GM12873 (cell line): ENCODE measurements at regions not wholly inside any gene's neighbourhood (a gene's known extent, or its start where the extent isn't known, plus 50 kb on each side); places are given as distances from the start of the nearest gene placed in this dataset.

Experiments used
- TF ChIP-seq, protein P1 (sequence below): IDR thresholded peaks from 2 replicates; pipeline ENCODE4 v1.5.1; 2012; ENCODE audit warnings: low read depth, mild to moderate bottlenecking, moderate library complexity, low read length, control low read depth; ENCODE audit not compliant: insufficient read depth; ENCODE audit errors: missing control alignments

GRCh38 chr18:77657651-77658298 is 408.1 kb downstream of the GALR1 start:
- TF ChIP-seq, protein P1, sequence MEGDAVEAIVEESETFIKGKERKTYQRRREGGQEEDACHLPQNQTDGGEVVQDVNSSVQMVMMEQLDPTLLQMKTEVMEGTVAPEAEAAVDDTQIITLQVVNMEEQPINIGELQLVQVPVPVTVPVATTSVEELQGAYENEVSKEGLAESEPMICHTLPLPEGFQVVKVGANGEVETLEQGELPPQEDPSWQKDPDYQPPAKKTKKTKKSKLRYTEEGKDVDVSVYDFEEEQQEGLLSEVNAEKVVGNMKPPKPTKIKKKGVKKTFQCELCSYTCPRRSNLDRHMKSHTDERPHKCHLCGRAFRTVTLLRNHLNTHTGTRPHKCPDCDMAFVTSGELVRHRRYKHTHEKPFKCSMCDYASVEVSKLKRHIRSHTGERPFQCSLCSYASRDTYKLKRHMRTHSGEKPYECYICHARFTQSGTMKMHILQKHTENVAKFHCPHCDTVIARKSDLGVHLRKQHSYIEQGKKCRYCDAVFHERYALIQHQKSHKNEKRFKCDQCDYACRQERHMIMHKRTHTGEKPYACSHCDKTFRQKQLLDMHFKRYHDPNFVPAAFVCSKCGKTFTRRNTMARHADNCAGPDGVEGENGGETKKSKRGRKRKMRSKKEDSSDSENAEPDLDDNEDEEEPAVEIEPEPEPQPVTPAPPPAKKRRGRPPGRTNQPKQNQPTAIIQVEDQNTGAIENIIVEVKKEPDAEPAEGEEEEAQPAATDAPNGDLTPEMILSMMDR, result no peak

DNA sequence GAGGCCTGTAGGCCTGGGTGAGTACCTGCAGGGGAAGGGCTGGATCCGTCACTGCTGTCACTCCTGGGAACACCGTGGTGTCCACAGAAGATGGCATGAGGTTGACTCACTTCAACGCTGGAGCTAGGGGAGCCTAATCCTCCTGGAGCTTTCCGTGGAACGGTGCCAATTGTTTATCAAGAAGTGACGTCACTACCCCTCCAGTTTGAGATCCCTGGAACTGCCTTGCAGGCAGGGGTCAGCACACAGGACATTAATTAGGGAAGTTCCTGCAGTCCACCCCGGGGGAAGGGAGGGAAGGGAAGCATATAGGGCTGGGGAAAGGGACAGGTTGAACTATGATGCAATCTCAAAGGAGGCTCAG is 408.6 kb downstream of the GALR1 start:
- TF ChIP-seq, protein P1, result no peak

GRCh38 chr18:77658751-77659448 is 409.3 kb downstream of the GALR1 start:
- TF ChIP-seq, protein P1, result no peak

GRCh38 chr18:77666613-77667012 is 417.0 kb downstream of the GALR1 start:
- TF ChIP-seq, protein P1, result no peak

- TF ChIP-seq, protein P1, result no peak
Observed at GRCh38 chr18:77668219-77668618, 418.6 kb downstream of the GALR1 start.

DNA sequence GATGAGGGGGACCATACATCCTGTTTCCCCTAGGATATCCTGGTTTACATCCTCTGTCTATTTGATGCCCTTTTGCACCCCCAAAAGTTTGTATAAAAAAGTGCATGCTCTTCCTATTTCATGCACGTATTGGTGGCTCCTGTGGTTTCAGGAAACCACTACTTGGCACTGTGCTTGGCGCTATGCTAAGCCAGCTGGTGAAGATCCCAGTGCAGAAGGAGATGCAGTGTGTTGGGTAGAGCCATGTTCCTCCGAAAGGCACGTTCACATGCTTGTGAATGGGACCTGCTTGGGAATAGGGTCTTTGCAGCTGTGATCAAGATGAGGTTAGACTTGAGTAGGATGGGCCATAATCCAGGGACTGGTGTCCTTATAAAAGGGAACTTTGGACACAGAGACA is 419.7 kb downstream of the GALR1 start:
- TF ChIP-seq, protein P1, result no peak

DNA sequence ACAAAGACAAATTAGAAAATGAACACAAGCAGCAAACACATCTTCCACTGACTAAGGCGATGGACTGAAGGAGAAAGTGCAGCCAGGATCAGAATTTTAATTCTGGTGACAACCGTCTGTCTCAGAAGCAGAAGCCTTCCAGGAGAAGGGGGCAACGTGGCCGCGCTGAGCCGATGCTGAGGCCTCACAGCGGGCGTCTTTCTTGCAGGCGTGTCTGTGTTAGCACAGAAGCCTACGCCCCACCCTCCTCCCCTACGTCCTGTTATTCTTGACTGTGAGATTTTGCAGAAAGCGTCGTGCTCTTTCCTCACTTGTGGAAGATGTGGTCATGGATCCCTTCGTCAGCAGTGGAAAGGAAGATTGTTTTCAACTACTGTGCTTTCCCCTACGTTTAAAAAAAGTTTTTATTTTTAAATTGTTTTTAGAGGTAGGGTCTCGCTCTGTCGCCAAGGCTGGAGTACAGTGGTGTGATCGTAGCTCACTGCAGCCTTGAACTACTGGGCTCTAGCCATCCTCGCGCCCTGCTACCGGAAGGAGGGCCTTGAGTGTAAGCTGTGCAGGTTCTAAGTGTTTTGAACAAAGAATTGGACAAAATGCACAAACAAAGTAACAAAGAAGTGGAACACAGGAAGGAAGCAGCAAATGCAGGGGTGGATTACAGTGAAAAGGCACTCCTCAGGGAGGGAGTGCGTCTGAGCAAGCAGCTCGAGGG is 422.0 kb downstream of the GALR1 start:
- TF ChIP-seq, protein P1, result no peak
